AG09309 (cell line): ENCODE measurements at regions not wholly inside any gene's neighbourhood (a gene's known extent, or its start where the extent isn't known, plus 50 kb on each side); places are given as distances from the start of the nearest gene placed in this dataset.
A peak's percentile ranks its signal among the peaks of the same experiment; 100 is the strongest.

Experiments used
- DNase-seq: peaks from one replicate; pipeline ENCODE4 v3.0.0-alpha.2; 2010; ENCODE audit warnings: low read depth
- H3K4me3 ChIP-seq: 2 replicates; pipeline ENCODE4 v1.5.1; 2011; ENCODE audit warnings: mild to moderate bottlenecking, low read depth, low read length, moderate library complexity; ENCODE audit not compliant: control insufficient read depth
- CTCF ChIP-seq: IDR thresholded peaks from 2 replicates; pipeline ENCODE4 v1.5.1; 2011; ENCODE audit warnings: mild to moderate bottlenecking, low read depth, low read length, inconsistent platforms; ENCODE audit not compliant: insufficient read depth, control insufficient read depth; ENCODE audit errors: missing control alignments

- H3K4me3 ChIP-seq: no peak overlapping the region
- DNase-seq: no peak
- no peak for TF ChIP-seq CTCF
Measured at GRCh38 chr6:21842875-21843645, 249.5 kb downstream of the SOX4 start.

- no peak for TF ChIP-seq CTCF
- no peak for DNase-seq
- no peak overlapping the region for H3K4me3 ChIP-seq
Measured at GRCh38 chr6:21844120-21844917, 250.8 kb downstream of the SOX4 start.

- no peak overlapping the region for H3K4me3 ChIP-seq
- TF ChIP-seq CTCF: no peak
- no peak for DNase-seq
Measured at GRCh38 chr6:21845018-21845417, 251.5 kb downstream of the SOX4 start.

- no peak for TF ChIP-seq CTCF
- no peak for DNase-seq
- no peak overlapping the region for H3K4me3 ChIP-seq
Measured at GRCh38 chr6:21845439-21846140, 252.0 kb downstream of the SOX4 start.

- no peak overlapping the region for H3K4me3 ChIP-seq
- no peak for TF ChIP-seq CTCF
- DNase-seq: no peak
Measured at GRCh38 chr6:21846541-21847451, 253.2 kb downstream of the SOX4 start.

- no peak overlapping the region for H3K4me3 ChIP-seq
- peak; percentile 24 for DNase-seq
- TF ChIP-seq CTCF: no peak
Measured at GRCh38 chr6:21847711-21848480, 254.3 kb downstream of the SOX4 start.
